ENCODE measurements at regions not wholly inside any gene's neighbourhood (a gene's known extent, or its start where the extent isn't known, plus 50 kb on each side); places are given as distances from the start of the nearest gene placed in this dataset.

DNA sequence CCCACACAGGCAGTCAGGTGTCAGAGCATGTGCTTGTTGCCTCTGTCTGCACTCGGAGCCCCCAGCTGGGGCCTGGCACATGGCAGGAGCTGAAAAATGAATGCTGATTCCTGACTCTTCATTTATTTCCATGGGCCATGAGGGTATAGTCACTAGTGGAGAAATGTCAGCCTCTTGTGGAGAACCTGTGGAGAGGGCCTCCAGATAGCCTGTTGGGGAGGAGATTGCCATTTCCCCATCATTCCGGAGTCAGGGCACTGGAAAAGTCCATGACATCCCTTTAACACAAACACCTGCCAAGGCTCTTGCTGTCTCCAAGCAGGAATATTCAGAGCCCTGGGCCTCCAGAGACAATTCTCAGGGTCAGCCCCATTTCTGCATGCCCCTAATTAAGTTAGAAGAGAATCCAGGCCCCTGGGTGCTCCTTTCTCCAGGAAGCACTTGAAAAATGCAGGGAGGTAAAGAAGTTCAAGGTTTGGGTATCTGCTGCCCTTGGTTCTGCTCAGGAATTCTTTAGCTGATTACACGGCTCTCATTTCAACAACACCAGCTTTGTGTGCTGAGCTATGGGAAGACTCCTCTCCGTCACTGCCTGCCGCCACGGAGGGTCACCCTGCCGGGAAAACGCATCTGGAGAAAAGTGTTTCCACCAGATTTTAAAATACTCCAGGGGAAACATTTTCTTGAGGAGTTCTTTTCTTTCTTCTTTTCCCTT, 311.3 kb downstream of the MYCN start:
- Mint-ChIP-seq H3K36me3 (ENCODE audit: insufficient read depth in 1 of 3, low read depth in 3 of 3) (peaks cover 0 to 5% (median 5%) of the 10 kb centered on the region in 3 experiments; a peak in 4 of 7 replicates), H3K27me3 (ENCODE audit: low read depth) (peaks cover 4% of the 10 kb centered on the region; the same call in 1 of the 2 replicates), H3K9me3 (peaks cover 5 to 8% of the 10 kb centered on the region in 2 experiments), H3K27ac (peak overlapping the region in 1 of 3 experiments; percentile 52; a peak in 1 of 7 replicates), H3K4me3 (no peak overlapping the region), H3K4me1 (peaks cover 21 to 22% of the 10 kb centered on the region in 2 experiments)
- Histone ChIP-seq H3K4me1 (ENCODE audit: insufficient read depth, low read length) (no peaks in the 10 kb centered on the region; the same call in 1 of the 2 replicates), H3K9ac (ENCODE audit: extremely low read depth, insufficient read length, low read length) (no peak overlapping the region), H4K91ac (ENCODE audit: insufficient read length, low read depth, low read length) (no peak overlapping the region), H2BK5ac (ENCODE audit: insufficient read length, low read length) (no peak overlapping the region), H3K56ac (ENCODE audit: insufficient read length, low read depth, low read length) (no peak overlapping the region), H3K79me1 (ENCODE audit: insufficient read depth, low read depth, low read length, poor library complexity, severe bottlenecking) (no peaks in the 10 kb centered on the region), H4K5ac (ENCODE audit: insufficient read length, low read depth, low read length) (no peak overlapping the region), H4K20me1 (ENCODE audit: control insufficient read depth, insufficient read depth, insufficient read length) (no peaks in the 10 kb centered on the region), H3T11ph (ENCODE audit: low read length) (no peak overlapping the region), H3K23me2 (ENCODE audit: insufficient read length, low read depth, low read length, poor library complexity, severe bottlenecking) (no peaks in the 10 kb centered on the region), H3K79me2 (ENCODE audit: insufficient read depth, low read length) (no peaks in the 10 kb centered on the region), H2AFZ (ENCODE audit: low read length) (no peak overlapping the region), H4K8ac (replicated peaks; ENCODE audit: insufficient read length, low read depth, low read length) (no peak overlapping the region), H3K18ac (ENCODE audit: insufficient read length, low read depth, low read length) (no peak overlapping the region), H2BK15ac (ENCODE audit: low read depth, low read length) (no peak overlapping the region), H3K9me3 (ENCODE audit: control insufficient read depth, low read depth, low read length) (no peaks in the 10 kb centered on the region), H3K14ac (ENCODE audit: insufficient read depth, low read length) (no peak overlapping the region), H3K27ac (ENCODE audit: insufficient read length, low read depth, low read length) (no peak overlapping the region), H2AK5ac (ENCODE audit: insufficient read length, low read length) (no peak overlapping the region), H2BK20ac (ENCODE audit: low read depth, low read length, poor library complexity, severe bottlenecking) (no peak overlapping the region), H3K4ac (ENCODE audit: low read depth, low read length) (no peak overlapping the region), H2BK120ac (ENCODE audit: low read depth, low read length, poor library complexity, severe bottlenecking) (no peak overlapping the region), H3K4me2 (ENCODE audit: insufficient read depth, insufficient read length, low read length) (no peak overlapping the region), H2BK12ac (ENCODE audit: insufficient read length, low read depth, low read length) (no peak overlapping the region), H3K23ac (ENCODE audit: insufficient read length, low read depth, low read length) (no peak overlapping the region), H3K27me3 (ENCODE audit: insufficient read depth, low read length) (no peaks in the 10 kb centered on the region)
- no peak for TF ChIP-seq CTCF (conservative IDR thresholded peaks at IDR 0.05)
- DNase-seq: no peak
- no CpG with 5 or more reads among the region's 8 CpGs for WGBS (ENCODE audit: extremely low coverage, insufficient read length, low lambda C conversion rate)

Measured in H9 (cell line).